ENCODE measurements at regions not wholly inside any gene's neighbourhood (a gene's known extent, or its start where the extent isn't known, plus 50 kb on each side); places are given as distances from the start of the nearest gene placed in this dataset.

GRCh38 chr2:204239411-204240165 lies 303.0 kb downstream of the ICOS start:
- TF ChIP-seq CTCF (IDR thresholded peaks at IDR 0.05) (no peak), EZH2 (IDR thresholded peaks at IDR 0.05; ENCODE audit: borderline replicate concordance, insufficient read depth, low read depth, low read length, poor library complexity, severe bottlenecking) (no peak)
